Tibial artery (tissue), 4 donors: ENCODE measurements at regions not wholly inside any gene's neighbourhood (a gene's known extent, or its start where the extent isn't known, plus 50 kb on each side); places are given as distances from the start of the nearest gene placed in this dataset.
A peak's percentile ranks its signal among the peaks of the same experiment; 100 is the strongest.

Experiments used
- DNase-seq, 2 donors: peaks; one replicate each; pipeline ENCODE4 v3.0.0-alpha.2; 2019
- H3K27ac ChIP-seq, 2 donors: fragments of 200-600 bp; sonication (generic) in 1 of 2; 1 replicate in 1 of 2; 2 replicates in 1 of 2; pipeline ENCODE4 v1.5.1; 2018 to 2019; ENCODE audit warnings: mild to moderate bottlenecking in 1 of 2
- H3K27me3 ChIP-seq, 2 donors: fragments of 200-600 bp; sonication (generic) in 1 of 2; one replicate each; pipeline versions ENCODE4 v1.5.1 to v1.6.0; 2016 to 2019
- H3K36me3 ChIP-seq, 3 donors: fragments of 200-600 bp; sonication (generic) in 2 of 3; one replicate each; pipeline ENCODE4 v1.5.1; 2016 to 2019; ENCODE audit warnings: mild to moderate bottlenecking in 2 of 3
- H3K4me1 ChIP-seq, 4 donors: fragments of 200-600 bp; sonication (generic) in 2 of 4; 1 replicate in 3 of 4; 2 replicates in 1 of 4; pipeline ENCODE4 v1.5.1; 2016 to 2019
- H3K4me3 ChIP-seq, 2 donors: fragments of 200-600 bp; sonication (generic) in 1 of 2; 1 replicate in 1 of 2; 2 replicates in 1 of 2; pipeline ENCODE4 v1.5.1; 2018 to 2019; ENCODE audit warnings: mild to moderate bottlenecking in 2 of 2
- H3K9me3 ChIP-seq, 3 donors: fragments of 200-600 bp; sonication (generic) in 1 of 3; one replicate each; pipeline ENCODE4 v1.5.1; 2016 to 2019
- CTCF ChIP-seq, 2 experiments: fragments of 200-600 bp in 1 of 2; fragments of 450-650 bp in 1 of 2; IDR thresholded peaks; one replicate each; pipeline ENCODE4 v1.5.1; 2017 to 2019; ENCODE audit warnings: antibody characterized with exemption in 2 of 2, mild to moderate bottlenecking in 1 of 2, moderate library complexity in 1 of 2
- intact Hi-C: fragments of 100-400 bp; cut with DNase I; formaldehyde crosslinking; loops from one replicate; pipeline ENCODE4 v1.15.0; 2023; ENCODE audit warnings: low total_unique reads

GRCh38 chr2:65856423-65856822, 424.0 kb upstream of the SPRED2 start:
- H3K36me3 ChIP-seq = no peaks in the 10 kb centered on the region
- no peak overlapping the region for H3K27ac ChIP-seq
- H3K4me3 ChIP-seq = no peak overlapping the region
- H3K27me3 ChIP-seq = no peaks in the 10 kb centered on the region
- H3K4me1 ChIP-seq = peaks cover 0 to 3% (median 0%) of the 10 kb centered on the region in 4 donors
- intact Hi-C loops = no loop called here
- TF ChIP-seq CTCF (IDR thresholded peaks at IDR 0.05) = no peak
- DNase-seq = no peak
- no peaks in the 10 kb centered on the region for H3K9me3 ChIP-seq

- Histone ChIP-seq H3K4me3 (no peak overlapping the region), H3K27me3 (no peaks in the 10 kb centered on the region), H3K4me1 (peaks cover 0 to 8% (median 1%) of the 10 kb centered on the region in 4 donors), H3K27ac (no peak overlapping the region), H3K9me3 (no peaks in the 10 kb centered on the region), H3K36me3 (no peaks in the 10 kb centered on the region)
- intact Hi-C loops = no loop called here
- no peak for TF ChIP-seq CTCF (IDR thresholded peaks at IDR 0.05)
- no peak for DNase-seq
Observed at GRCh38 chr2:65850695-65851094, 418.3 kb upstream of the SPRED2 start.

DNA sequence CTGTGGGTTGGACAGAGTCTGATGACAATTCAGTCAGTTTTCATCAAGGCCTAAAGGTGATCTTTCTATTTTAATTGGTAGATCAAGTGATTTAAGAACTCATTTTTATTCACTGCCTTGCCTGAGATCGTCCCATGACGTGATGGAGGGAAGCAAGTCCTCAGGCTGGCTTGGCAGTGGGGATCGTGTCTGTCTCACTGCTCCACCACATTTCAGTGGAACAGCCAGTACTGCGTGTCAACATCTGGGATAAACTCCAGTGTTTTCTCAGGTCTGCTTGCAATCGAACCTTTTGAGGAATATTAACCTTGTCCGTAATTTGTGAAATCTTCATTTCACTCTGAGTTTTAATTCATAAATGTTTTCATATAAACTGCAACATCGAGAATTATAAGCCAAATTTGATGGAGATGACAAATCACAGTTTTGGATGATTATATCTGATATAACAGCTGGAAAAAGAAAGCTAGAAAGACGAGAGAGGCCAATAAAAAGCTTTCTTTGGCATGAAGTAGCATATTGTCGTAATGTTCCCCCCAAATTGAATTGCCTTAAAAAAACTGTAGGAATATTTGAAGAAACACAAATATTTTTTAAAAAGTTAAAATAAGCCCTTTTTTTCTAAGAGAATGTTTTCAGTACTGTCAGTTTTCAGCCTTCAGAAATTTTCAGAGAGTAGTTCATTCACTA, 414.7 kb upstream of the SPRED2 start:
- no peak for TF ChIP-seq CTCF (IDR thresholded peaks at IDR 0.05)
- H3K4me1 ChIP-seq = peaks cover 0 to 8% (median 0%) of the 10 kb centered on the region in 4 donors
- no peaks in the 10 kb centered on the region for H3K27me3 ChIP-seq
- H3K36me3 ChIP-seq = no peaks in the 10 kb centered on the region
- H3K4me3 ChIP-seq = no peak overlapping the region
- H3K27ac ChIP-seq = no peak overlapping the region
- H3K9me3 ChIP-seq = no peaks in the 10 kb centered on the region
- intact Hi-C loops = no loop called here
- DNase-seq = peak in 1 of 2 donors; percentile 32

- Histone ChIP-seq H3K9me3 (no peaks in the 10 kb centered on the region), H3K36me3 (no peaks in the 10 kb centered on the region), H3K27me3 (no peaks in the 10 kb centered on the region), H3K4me1 (peaks cover 0 to 8% (median 0%) of the 10 kb centered on the region in 4 donors), H3K27ac (no peak overlapping the region), H3K4me3 (no peak overlapping the region)
- no peak for DNase-seq
- TF ChIP-seq CTCF (IDR thresholded peaks at IDR 0.05) = no peak
- intact Hi-C loops = no loop called here
Observed at GRCh38 chr2:65845442-65846182, 413.2 kb upstream of the SPRED2 start.

DNA sequence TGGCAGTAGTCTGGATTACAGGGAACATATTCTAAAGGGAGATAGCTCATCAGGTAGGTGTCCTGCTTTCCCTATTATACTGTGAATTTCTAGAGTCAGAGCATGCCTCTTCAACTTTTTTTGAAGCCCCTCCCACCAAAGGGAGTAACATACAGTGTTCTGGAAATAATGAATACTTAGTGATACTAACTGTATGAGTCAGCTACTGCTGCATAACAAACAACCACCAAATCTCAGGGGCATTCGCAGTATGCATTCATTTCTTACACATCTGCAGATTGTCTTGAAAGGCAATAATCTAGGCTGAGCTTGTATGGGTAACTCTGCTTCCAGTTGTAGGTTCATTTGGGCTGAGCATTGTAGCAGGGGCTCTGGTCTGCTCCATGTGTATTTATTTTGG, 409.7 kb upstream of the SPRED2 start:
- Histone ChIP-seq H3K9me3 (no peaks in the 10 kb centered on the region), H3K27me3 (no peaks in the 10 kb centered on the region), H3K36me3 (no peaks in the 10 kb centered on the region), H3K4me1 (no peaks in the 10 kb centered on the region), H3K4me3 (no peak overlapping the region), H3K27ac (no peak overlapping the region)
- intact Hi-C loops = no loop called here
- DNase-seq = no peak
- no peak for TF ChIP-seq CTCF (IDR thresholded peaks at IDR 0.05)
